CD4-positive, alpha-beta memory T cell (primary cell): ENCODE measurements at regions not wholly inside any gene's neighbourhood (a gene's known extent, or its start where the extent isn't known, plus 50 kb on each side); places are given as distances from the start of the nearest gene placed in this dataset.
A peak's percentile ranks its signal among the peaks of the same experiment; 100 is the strongest.

ENCODE experiments used
- CTCF ChIA-PET: fragments of 350-600 bp; sonication (Branson Sonifier 250); formaldehyde crosslinking; loops from one replicate; lab custom pipeline; 2021; ENCODE audit warnings: inconsistent platforms; ENCODE audit not compliant: partially characterized antibody; lab: Charles Lee
- POLR2A ChIA-PET: fragments of 350-600 bp; sonication (Branson Sonifier 250); formaldehyde crosslinking; loops from one replicate; lab custom pipeline; 2021; ENCODE audit not compliant: partially characterized antibody; lab: Charles Lee
- DNase-seq, 5 donors: peaks; one replicate each; pipeline versions ENCODE4 v3.0.0 to v3.0.0-alpha.2; 2020 to 2022; ENCODE audit warnings: mixed read lengths in 1 of 5
- H3K27ac ChIP-seq: one replicate; pipeline ENCODE4 v1.7.0; 2013; ENCODE audit warnings: low read depth, low read length
- H3K27me3 ChIP-seq: 2 replicates; pipeline ENCODE4 v1.7.0; 2013; ENCODE audit warnings: mild to moderate bottlenecking, low read length, moderate library complexity; ENCODE audit not compliant: insufficient read depth
- H3K36me3 ChIP-seq: 2 replicates; pipeline ENCODE4 v1.7.0; 2013; ENCODE audit warnings: mild to moderate bottlenecking, low read length, moderate library complexity; ENCODE audit not compliant: insufficient read depth
- H3K4me1 ChIP-seq: 2 replicates; pipeline ENCODE4 v1.7.0; 2013; ENCODE audit warnings: mild to moderate bottlenecking, low read length, moderate library complexity; ENCODE audit not compliant: insufficient read depth
- H3K4me3 ChIP-seq, 2 donors: one replicate each; pipeline ENCODE4 v1.7.0; 2013; ENCODE audit warnings: low read length in 2 of 2, mild to moderate bottlenecking in 1 of 2
- H3K9me3 ChIP-seq, 2 donors: one replicate each; pipeline ENCODE4 v1.7.0; 2013; ENCODE audit warnings: low read length in 2 of 2, control low read depth in 1 of 2; ENCODE audit not compliant: control insufficient read depth in 1 of 2
- H3K27ac Mint-ChIP-seq, 7 donors: one replicate each; pipeline ENCODE4 v1.8.0; 2020 to 2021; ENCODE audit warnings: mixed read lengths in 7 of 7, mild to moderate bottlenecking in 6 of 7, inconsistent platforms in 3 of 7, moderate library complexity in 3 of 7
- H3K27me3 Mint-ChIP-seq, 2 donors: one replicate each; pipeline ENCODE4 v1.8.0; 2020 to 2021; ENCODE audit warnings: mixed read lengths in 2 of 2
- H3K36me3 Mint-ChIP-seq, 2 donors: one replicate each; pipeline ENCODE4 v1.8.0; 2020 to 2021; ENCODE audit warnings: mixed read lengths in 2 of 2, inconsistent platforms in 1 of 2, mild to moderate bottlenecking in 1 of 2
- H3K4me1 Mint-ChIP-seq, 4 donors: one replicate each; pipeline ENCODE4 v1.8.0; 2020 to 2021; ENCODE audit warnings: mixed read lengths in 4 of 4, mild to moderate bottlenecking in 1 of 4
- H3K4me3 Mint-ChIP-seq, 8 donors: one replicate each; pipeline ENCODE4 v1.8.0; 2020 to 2021; ENCODE audit warnings: mixed read lengths in 8 of 8, mild to moderate bottlenecking in 7 of 8, moderate library complexity in 6 of 8, inconsistent platforms in 3 of 8
- H3K9me3 Mint-ChIP-seq, 8 donors: one replicate each; pipeline ENCODE4 v1.8.0; 2020 to 2021; ENCODE audit warnings: mixed read lengths in 8 of 8, mild to moderate bottlenecking in 5 of 8, inconsistent platforms in 3 of 8, moderate library complexity in 1 of 8
- intact Hi-C: fragments of 100-400 bp; cut with micrococcal nuclease; formaldehyde crosslinking; loops from one replicate; pipeline ENCODE4 v1.15.1; 2023

- H3K4me1 Mint-ChIP-seq, result peaks cover 36 to 55% (median 39%) of the 10 kb centered on the region in 4 donors
- Histone ChIP-seq H3K4me3 (no peak overlapping the region), H3K9me3 (no peaks in the 10 kb centered on the region), H3K27me3 (no peaks in the 10 kb centered on the region), H3K27ac (no peak overlapping the region), H3K36me3 (no peaks in the 10 kb centered on the region), H3K4me1 (peaks cover 30% of the 10 kb centered on the region)
- H3K27me3 Mint-ChIP-seq, result peaks cover 0 to 2% of the 10 kb centered on the region in 2 donors
- H3K9me3 Mint-ChIP-seq, result no peaks in the 10 kb centered on the region
- no peak overlapping the region for H3K27ac Mint-ChIP-seq
- H3K36me3 Mint-ChIP-seq, result no peaks in the 10 kb centered on the region
- ChIA-PET POLR2A (no interaction called here), CTCF (no interaction called here)
- intact Hi-C loops, result no loop called here
- no peak for DNase-seq
- no peak overlapping the region for H3K4me3 Mint-ChIP-seq
These were observed 165.0 kb upstream of the TLE3 start for GRCh38 chr15:70262591-70263274.

- CTCF ChIA-PET, result no interaction called here
- Histone ChIP-seq H3K27me3 (no peaks in the 10 kb centered on the region), H3K36me3 (no peaks in the 10 kb centered on the region), H3K9me3 (no peaks in the 10 kb centered on the region), H3K27ac (no peak overlapping the region), H3K4me1 (peaks cover 36% of the 10 kb centered on the region), H3K4me3 (no peak overlapping the region)
- intact Hi-C loops, result no loop called here
- POLR2A ChIA-PET, result no interaction called here
- peak overlapping the region in 3 of 7 donors; percentile 32 to 68 (median 41) for H3K27ac Mint-ChIP-seq
- DNase-seq, result no peak
- H3K9me3 Mint-ChIP-seq, result no peaks in the 10 kb centered on the region
- peaks cover 0 to 2% of the 10 kb centered on the region in 2 donors for H3K27me3 Mint-ChIP-seq
- H3K4me1 Mint-ChIP-seq, result peaks cover 38 to 56% (median 44%) of the 10 kb centered on the region in 4 donors
- no peak overlapping the region for H3K4me3 Mint-ChIP-seq
- no peaks in the 10 kb centered on the region for H3K36me3 Mint-ChIP-seq
These were observed 164.5 kb upstream of the TLE3 start for GRCh38 chr15:70262171-70262570.

- H3K4me1 ChIP-seq, result peaks cover 38% of the 10 kb centered on the region
- H3K27ac Mint-ChIP-seq, result peak overlapping the region in 2 of 7 donors; percentile 49
These were observed 163.4 kb upstream of the TLE3 start for GRCh38 chr15:70261083-70261482.

GRCh38 chr15:70260580-70260979, 162.9 kb upstream of the TLE3 start:
- Histone ChIP-seq H3K27ac (no peak overlapping the region), H3K27me3 (no peaks in the 10 kb centered on the region), H3K4me3 (no peak overlapping the region), H3K36me3 (no peaks in the 10 kb centered on the region), H3K4me1 (peaks cover 38% of the 10 kb centered on the region), H3K9me3 (no peaks in the 10 kb centered on the region)
- no peak for DNase-seq
- intact Hi-C loops, result no loop called here
- no peaks in the 10 kb centered on the region for H3K36me3 Mint-ChIP-seq
- H3K27ac Mint-ChIP-seq, result peak overlapping the region in 5 of 7 donors; percentile 15 to 50 (median 22)
- CTCF ChIA-PET, result no interaction called here
- H3K4me1 Mint-ChIP-seq, result peaks cover 38 to 61% (median 45%) of the 10 kb centered on the region in 4 donors
- peak overlapping the region in 1 of 8 donors; percentile 64 for H3K4me3 Mint-ChIP-seq
- H3K27me3 Mint-ChIP-seq, result no peaks in the 10 kb centered on the region
- peaks cover 0 to under 1% (median 0%) of the 10 kb centered on the region in 8 donors for H3K9me3 Mint-ChIP-seq
- POLR2A ChIA-PET, result interaction anchor here (0.6 to 0.7 kb wide), 2 partner anchors 203 to 815 kb away, joined by 3 read pairs; no protein-coding TSS in a partner anchor

More at GRCh38 chr15:70261083-70261482, 163.4 kb upstream of the TLE3 start:
- POLR2A ChIA-PET, result interaction anchor here (0.6 kb wide), 1 partner anchor 815 kb away, joined by 3 read pairs; no protein-coding TSS in a partner anchor
- no peak for DNase-seq
- Histone ChIP-seq H3K9me3 (no peaks in the 10 kb centered on the region), H3K27me3 (no peaks in the 10 kb centered on the region), H3K36me3 (no peaks in the 10 kb centered on the region), H3K4me3 (no peak overlapping the region), H3K27ac (no peak overlapping the region)
- Mint-ChIP-seq H3K4me3 (no peak overlapping the region), H3K4me1 (peaks cover 38 to 56% (median 43%) of the 10 kb centered on the region in 4 donors), H3K27me3 (no peaks in the 10 kb centered on the region), H3K36me3 (no peaks in the 10 kb centered on the region), H3K9me3 (no peaks in the 10 kb centered on the region)
- intact Hi-C loops, result no loop called here
- CTCF ChIA-PET, result no interaction called here

- H3K4me3 ChIP-seq, result peak overlapping the region in 1 of 2 donors; percentile 49
- no peaks in the 10 kb centered on the region for H3K36me3 ChIP-seq
- peaks cover 38% of the 10 kb centered on the region for H3K4me1 ChIP-seq
- no peaks in the 10 kb centered on the region for H3K36me3 Mint-ChIP-seq
- H3K27ac ChIP-seq, result no peak overlapping the region
- H3K27ac Mint-ChIP-seq, result peak overlapping the region; percentile 20 to 92 (median 57)
- H3K9me3 ChIP-seq, result no peaks in the 10 kb centered on the region
- no peaks in the 10 kb centered on the region for H3K27me3 ChIP-seq
- no peak for DNase-seq
- H3K27me3 Mint-ChIP-seq, result no peaks in the 10 kb centered on the region
- ChIA-PET CTCF (interaction anchor here (1.1 to 2.1 kb wide), 5 partner anchors 162 to 684 kb away, joined by 3 to 6 read pairs (median 5); partner anchors contain the start of gene TLE3), POLR2A (interaction anchor here (0.6 to 2.7 kb wide), 5 partner anchors 13 to 541 kb away, joined by 3 to 26 read pairs (median 3); partner anchors contain the start of gene TLE3)
- peaks cover 38 to 63% (median 45%) of the 10 kb centered on the region in 4 donors for H3K4me1 Mint-ChIP-seq
- H3K4me3 Mint-ChIP-seq, result peak overlapping the region in 7 of 8 donors; percentile 38 to 88 (median 79)
- peaks cover 0 to 2% (median 0%) of the 10 kb centered on the region in 8 donors for H3K9me3 Mint-ChIP-seq
- intact Hi-C loops, result loop anchor here (2.0 kb wide), 1 partner anchor 161 kb away; no protein-coding TSS in a partner anchor
These were observed 162.2 kb upstream of the TLE3 start for GRCh38 chr15:70259640-70260508.

GRCh38 chr15:70259028-70259424, 161.3 kb upstream of the TLE3 start:
- CTCF ChIA-PET, result interaction anchor here (1.1 to 2.1 kb wide), 5 partner anchors 161 to 684 kb away, joined by 3 to 6 read pairs (median 5); partner anchors contain the start of gene TLE3
- POLR2A ChIA-PET, result interaction anchor here (0.8 to 2.7 kb wide), 8 partner anchors 20 to 791 kb away, joined by 3 to 26 read pairs (median 6); partner anchors contain the start of gene TLE3
- Mint-ChIP-seq H3K4me3 (peak overlapping the region; percentile 68 to 92 (median 80)), H3K36me3 (no peaks in the 10 kb centered on the region), H3K4me1 (peaks cover 38 to 63% (median 45%) of the 10 kb centered on the region in 4 donors), H3K27ac (peak overlapping the region; percentile 77 to 93 (median 85)), H3K9me3 (peaks cover 0 to 2% (median 0%) of the 10 kb centered on the region in 8 donors), H3K27me3 (no peaks in the 10 kb centered on the region)
- peaks cover 38% of the 10 kb centered on the region for H3K4me1 ChIP-seq
- no peaks in the 10 kb centered on the region for H3K36me3 ChIP-seq
- peak overlapping the region; percentile 43 to 49 for H3K4me3 ChIP-seq
- no peaks in the 10 kb centered on the region for H3K27me3 ChIP-seq
- intact Hi-C loops, result loop anchor here (2.0 kb wide), 1 partner anchor 160 kb away; no protein-coding TSS in a partner anchor
- H3K27ac ChIP-seq, result peak overlapping the region; percentile 29
- DNase-seq, result peak; percentile 47 to 64 (median 52)
- no peaks in the 10 kb centered on the region for H3K9me3 ChIP-seq
